HUES6 (cell line): ENCODE measurements at regions not wholly inside any gene's neighbourhood (a gene's known extent, or its start where the extent isn't known, plus 50 kb on each side); places are given as distances from the start of the nearest gene placed in this dataset.
"Not testable (repeated sequence)": the region's sequence is repeated elsewhere in the genome, so short reads cannot be mapped to it uniquely, and the experiment has no call there.

Experiments
- H3K27ac ChIP-seq: 2 replicates; pipeline ENCODE4 v1.7.0; 2013; ENCODE audit warnings: low read depth, mild to moderate bottlenecking, low read length, inconsistent platforms
- H3K27me3 ChIP-seq: 2 replicates; pipeline ENCODE4 v1.6.1; 2013; ENCODE audit warnings: low read length; ENCODE audit not compliant: control insufficient read depth, insufficient read depth
- H3K36me3 ChIP-seq: 2 replicates; pipeline ENCODE4 v1.6.1; 2013; ENCODE audit warnings: low read length; ENCODE audit not compliant: control insufficient read depth, insufficient read depth
- H3K4me1 ChIP-seq: 2 replicates; pipeline ENCODE4 v1.6.1; 2013; ENCODE audit warnings: low read length; ENCODE audit not compliant: control insufficient read depth, insufficient read depth
- H3K4me3 ChIP-seq: 2 replicates; pipeline ENCODE4 v1.5.1; 2013; ENCODE audit warnings: low read depth, low read length
- H3K9ac ChIP-seq: one replicate; pipeline ENCODE4 v1.6.1; 2013; ENCODE audit warnings: mild to moderate bottlenecking, low read length
- H3K9me3 ChIP-seq: 2 replicates; pipeline ENCODE4 v1.6.1; 2013; ENCODE audit warnings: low read depth, low read length; ENCODE audit not compliant: control insufficient read depth, insufficient read depth

DNA sequence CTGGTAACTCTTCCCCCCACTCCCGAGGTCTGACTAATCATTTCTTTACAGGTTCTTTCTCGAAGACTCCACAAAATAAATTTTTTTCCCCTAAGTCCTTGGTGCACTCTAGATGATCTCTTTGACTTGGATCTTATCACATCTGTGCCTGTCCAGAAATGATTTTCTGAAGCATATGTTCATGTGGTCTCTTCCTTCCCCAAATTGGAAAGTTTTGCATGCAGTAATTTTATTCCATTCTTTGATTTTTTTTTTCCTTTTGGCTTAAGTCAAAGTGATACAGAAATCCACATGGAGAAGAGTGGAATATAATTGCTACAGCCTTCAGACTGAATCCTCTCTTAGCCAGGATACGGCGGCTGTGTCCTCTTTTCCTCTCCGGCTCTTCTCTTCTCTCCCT lies 213.3 kb downstream of the BMP4 start:
- peaks cover 29% of the 10 kb centered on the region for H3K4me1 ChIP-seq
- H3K27me3 ChIP-seq = no peaks in the 10 kb centered on the region
- no peak overlapping the region for H3K27ac ChIP-seq
- no peak overlapping the region for H3K9ac ChIP-seq
- no peaks in the 10 kb centered on the region for H3K36me3 ChIP-seq
- H3K4me3 ChIP-seq = no peak overlapping the region
- H3K9me3 ChIP-seq = no peaks in the 10 kb centered on the region

DNA sequence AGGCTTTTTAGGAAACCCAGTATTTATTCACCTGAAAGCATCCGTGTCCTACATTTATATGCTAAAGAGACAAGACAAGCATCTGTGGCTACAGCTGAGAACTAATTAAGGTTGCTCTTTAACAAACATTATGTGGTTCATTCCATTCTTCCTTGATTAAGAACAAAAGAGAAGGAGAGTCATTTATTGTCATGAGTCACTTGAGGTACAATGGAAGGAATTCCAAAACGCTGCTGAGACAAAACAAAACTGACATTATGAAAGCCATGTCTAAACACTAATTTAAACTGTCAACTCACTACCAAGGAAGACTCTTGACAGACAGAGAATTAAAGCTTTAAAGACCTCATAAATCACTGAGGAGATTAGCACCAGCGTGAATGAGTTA lies 214.4 kb downstream of the BMP4 start:
- H3K36me3 ChIP-seq = no peaks in the 10 kb centered on the region
- peaks cover 29% of the 10 kb centered on the region for H3K4me1 ChIP-seq
- 0 out of 2 replicates have a peak overlapping the region, but pooled peaks have one; percentile 25 for H3K4me3 ChIP-seq
- H3K9me3 ChIP-seq = no peaks in the 10 kb centered on the region
- no peak overlapping the region for H3K9ac ChIP-seq
- peak overlapping the region; percentile 85 for H3K27ac ChIP-seq
- no peaks in the 10 kb centered on the region for H3K27me3 ChIP-seq

DNA sequence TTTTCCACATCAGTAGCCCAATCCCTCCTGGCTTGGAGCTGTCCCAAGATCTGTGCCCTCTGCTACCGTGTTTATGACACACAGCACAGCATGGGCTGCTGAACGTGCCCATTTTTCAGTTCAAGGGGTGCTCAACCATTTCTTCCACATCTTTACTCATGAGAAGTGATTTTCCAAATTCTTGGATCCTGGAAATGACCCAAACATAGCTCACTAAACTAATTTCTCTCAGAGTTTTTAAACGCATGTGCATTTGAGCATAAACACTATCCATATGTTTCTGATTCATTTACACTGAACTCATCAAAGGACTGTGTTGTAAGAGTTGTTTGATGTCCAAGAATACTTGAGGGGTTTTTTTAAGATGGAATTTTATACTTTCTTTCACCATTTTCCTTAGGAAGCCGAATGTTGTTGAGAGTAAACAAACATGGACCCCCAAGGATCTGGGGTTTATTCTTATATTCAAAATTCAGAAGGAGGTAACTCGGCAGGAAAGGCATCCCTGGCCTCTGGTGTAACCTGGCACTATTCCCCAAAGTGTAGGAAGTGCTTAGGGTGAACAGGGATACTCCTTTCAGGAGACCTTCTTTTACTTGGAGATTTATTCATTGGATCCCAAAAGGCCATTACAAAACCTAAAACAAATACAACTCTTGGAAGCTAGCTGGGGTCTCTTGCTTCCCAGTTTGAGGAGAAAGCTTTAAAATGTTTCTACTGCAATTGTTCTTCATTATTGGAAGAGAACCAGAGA lies 215.0 kb downstream of the BMP4 start:
- H3K9me3 ChIP-seq = no peaks in the 10 kb centered on the region
- H3K27me3 ChIP-seq = no peaks in the 10 kb centered on the region
- peaks cover 29% of the 10 kb centered on the region for H3K4me1 ChIP-seq
- H3K4me3 ChIP-seq = peak overlapping the region; percentile 25; the same call in 1 of the 2 replicates
- H3K36me3 ChIP-seq = no peaks in the 10 kb centered on the region
- H3K27ac ChIP-seq = peak overlapping the region; percentile 85
- no peak overlapping the region for H3K9ac ChIP-seq

DNA sequence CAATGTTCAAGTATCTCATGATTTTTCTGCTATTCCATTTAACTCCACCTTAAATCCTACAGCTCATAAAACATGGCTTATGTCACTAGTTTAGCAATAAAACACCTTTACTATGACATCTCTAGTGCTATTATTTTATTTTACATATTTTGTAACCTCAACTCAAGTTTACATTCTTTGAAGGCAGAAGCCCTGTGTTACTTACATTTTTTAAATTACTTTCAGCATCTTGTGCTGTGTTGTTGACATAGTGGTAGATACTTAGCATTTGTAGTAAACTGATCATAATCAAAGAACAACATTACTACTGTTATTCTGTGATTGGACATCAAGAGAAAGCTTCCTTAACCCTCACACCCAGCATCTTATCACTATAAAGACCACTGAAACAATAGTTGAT lies 216.1 kb downstream of the BMP4 start:
- H3K36me3 ChIP-seq = no peaks in the 10 kb centered on the region
- no peak overlapping the region for H3K27ac ChIP-seq
- no peak overlapping the region for H3K4me3 ChIP-seq
- H3K9ac ChIP-seq = no peak overlapping the region
- no peaks in the 10 kb centered on the region for H3K27me3 ChIP-seq
- peaks cover 29% of the 10 kb centered on the region for H3K4me1 ChIP-seq
- H3K9me3 ChIP-seq = no peaks in the 10 kb centered on the region

DNA sequence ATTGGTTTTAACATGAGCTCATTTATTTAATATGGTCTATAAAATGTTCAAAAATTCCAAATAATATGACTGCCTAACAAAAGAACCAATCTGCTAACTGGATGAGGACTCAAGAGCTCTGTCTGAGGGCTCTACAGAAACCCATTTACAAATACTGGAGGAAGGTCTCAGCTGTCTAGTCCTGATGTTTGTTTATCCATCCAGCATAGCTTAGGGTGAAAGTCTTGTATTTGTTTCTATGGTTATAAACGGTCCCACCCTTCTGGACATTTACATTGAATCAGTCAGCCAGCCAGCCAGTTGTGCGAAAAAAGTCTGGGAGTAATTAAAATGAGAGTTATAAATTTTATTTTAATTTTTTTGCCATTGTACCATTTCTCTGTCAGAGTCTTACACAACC lies 220.7 kb downstream of the BMP4 start:
- Histone ChIP-seq H3K36me3 (no peaks in the 10 kb centered on the region), H3K27ac (no peak overlapping the region), H3K4me3 (no peak overlapping the region), H3K4me1 (0 out of 2 replicates have a peak, but pooled peaks cover 4% of the 10 kb centered on the region), H3K9ac (no peak overlapping the region), H3K27me3 (no peaks in the 10 kb centered on the region), H3K9me3 (no peaks in the 10 kb centered on the region; the same call in 1 of the 2 replicates)

- no peak overlapping the region for H3K27ac ChIP-seq
- no peak overlapping the region for H3K9ac ChIP-seq
- no peaks in the 10 kb centered on the region for H3K36me3 ChIP-seq
- peaks cover 7% of the 10 kb centered on the region; the same call in 1 of the 2 replicates for H3K9me3 ChIP-seq
- no peak overlapping the region for H3K4me3 ChIP-seq
- no peaks in the 10 kb centered on the region for H3K27me3 ChIP-seq
- H3K4me1 ChIP-seq = no peaks in the 10 kb centered on the region
These were observed 233.4 kb downstream of the BMP4 start for GRCh38 chr14:53723221-53723620.

DNA sequence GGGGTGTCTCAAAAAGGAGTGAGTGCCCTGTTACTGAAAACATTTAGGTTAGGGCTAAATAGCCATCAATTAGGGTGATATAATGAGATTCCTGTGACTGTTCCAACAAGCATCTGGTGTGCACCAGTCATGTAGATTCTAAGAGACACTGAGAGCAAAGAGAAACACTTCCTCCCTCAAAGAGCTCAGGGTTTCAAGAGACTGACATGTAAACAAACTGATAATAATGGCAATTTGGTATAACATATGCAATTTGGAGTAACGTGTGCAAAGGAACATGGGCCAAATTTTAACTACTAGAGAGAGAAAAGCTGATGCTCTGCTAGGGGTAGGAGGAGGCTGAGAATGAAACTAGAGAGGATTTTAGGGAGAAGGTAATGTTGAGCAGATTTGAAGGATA lies 237.1 kb downstream of the BMP4 start:
- Histone ChIP-seq H3K9me3 (peaks cover 7% of the 10 kb centered on the region; the same call in 1 of the 2 replicates), H3K4me3 (no peak overlapping the region), H3K36me3 (no peaks in the 10 kb centered on the region), H3K27ac (no peak overlapping the region), H3K27me3 (no peaks in the 10 kb centered on the region), H3K9ac (no peak overlapping the region), H3K4me1 (no peaks in the 10 kb centered on the region)

GRCh38 chr14:53716578-53716977 lies 240.0 kb downstream of the BMP4 start:
- Histone ChIP-seq H3K9ac (no peak overlapping the region), H3K4me3 (no peak overlapping the region), H3K27me3 (no peaks in the 10 kb centered on the region), H3K4me1 (no peaks in the 10 kb centered on the region), H3K9me3 (peaks cover 5% of the 10 kb centered on the region; the same call in 1 of the 2 replicates), H3K27ac (no peak overlapping the region), H3K36me3 (no peaks in the 10 kb centered on the region)

DNA sequence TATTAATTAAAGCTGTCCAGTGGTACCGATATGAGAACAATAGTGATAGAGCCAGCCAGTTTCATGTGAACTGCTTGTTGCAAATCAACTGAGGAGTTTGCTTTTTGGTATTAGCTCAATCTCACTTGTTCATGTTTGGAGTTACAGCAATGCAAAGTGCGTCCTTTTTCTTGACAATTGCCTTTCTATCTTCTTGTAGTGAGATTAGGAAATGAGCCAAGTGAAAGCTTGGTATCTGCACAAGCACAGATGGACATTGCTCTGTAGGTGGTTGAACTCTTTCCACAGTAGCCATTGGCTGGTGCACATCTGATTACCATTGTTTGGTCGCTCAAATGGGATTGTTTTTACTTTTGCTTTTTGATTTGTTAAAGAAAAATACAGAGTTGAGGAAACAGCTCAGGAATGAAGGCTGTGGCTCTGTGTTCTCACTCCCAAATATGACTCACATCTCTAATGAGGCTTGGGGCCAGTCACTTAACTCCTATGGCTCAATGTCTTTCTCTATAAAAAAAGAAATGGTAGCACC lies 241.4 kb downstream of the BMP4 start:
- H3K4me3 ChIP-seq = no peak overlapping the region
- H3K36me3 ChIP-seq = no peaks in the 10 kb centered on the region
- H3K27ac ChIP-seq = no peak overlapping the region
- H3K9ac ChIP-seq = no peak overlapping the region
- H3K27me3 ChIP-seq = no peaks in the 10 kb centered on the region
- no peaks in the 10 kb centered on the region for H3K4me1 ChIP-seq
- no peaks in the 10 kb centered on the region for H3K9me3 ChIP-seq

- Histone ChIP-seq H3K27me3 (no peaks in the 10 kb centered on the region), H3K9ac (no peak overlapping the region), H3K4me1 (no peaks in the 10 kb centered on the region), H3K4me3 (no peak overlapping the region), H3K36me3 (no peaks in the 10 kb centered on the region), H3K27ac (no peak overlapping the region), H3K9me3 (no peaks in the 10 kb centered on the region)
These were observed 242.0 kb downstream of the BMP4 start for GRCh38 chr14:53714495-53715192.

DNA sequence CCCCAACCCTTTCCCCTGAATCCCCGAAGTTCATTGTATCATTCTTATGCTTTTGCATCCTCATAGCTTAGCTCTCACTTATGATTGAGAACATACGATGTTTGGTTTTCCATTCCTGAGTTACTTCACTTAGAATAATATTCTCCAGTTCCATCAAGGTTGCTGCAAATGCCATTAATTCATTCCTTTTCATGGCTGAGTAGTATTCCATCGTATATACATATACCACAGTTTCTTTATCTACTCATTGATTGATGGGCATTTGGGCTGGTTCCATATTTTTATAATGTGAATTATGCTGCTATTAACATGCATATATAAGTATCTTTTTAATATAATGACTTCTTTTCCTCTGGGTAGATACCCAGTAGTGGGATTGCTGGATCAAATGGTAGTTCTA lies 243.7 kb downstream of the BMP4 start:
- not testable (repeated sequence) for H3K9ac ChIP-seq, H3K27ac ChIP-seq, H3K4me3 ChIP-seq, H3K36me3 ChIP-seq, H3K27me3 ChIP-seq, H3K9me3 ChIP-seq, H3K4me1 ChIP-seq
